Fibroblast of lung (primary cell): ENCODE measurements at regions not wholly inside any gene's neighbourhood (a gene's known extent, or its start where the extent isn't known, plus 50 kb on each side); places are given as distances from the start of the nearest gene placed in this dataset.
A peak's percentile ranks its signal among the peaks of the same experiment; 100 is the strongest.

ENCODE experiments used
- DNase-seq, 2 donors: peaks; one replicate each; pipeline versions ENCODE4 v3.0.0 to v3.0.0-alpha.2; 2010; ENCODE audit warnings: low read depth in 2 of 2
- H2AFZ ChIP-seq: 2 replicates; pipeline ENCODE4 v1.5.1; 2012; ENCODE audit warnings: low read length, control low read depth, inconsistent platforms
- H3K27ac ChIP-seq: 2 replicates; pipeline ENCODE4 v1.5.1; 2011; ENCODE audit warnings: low read length, control low read depth; ENCODE audit not compliant: insufficient read depth
- H3K27me3 ChIP-seq: 2 replicates; pipeline ENCODE4 v1.5.1; 2011; ENCODE audit warnings: mild to moderate bottlenecking, low read length; ENCODE audit not compliant: control insufficient read depth, insufficient read depth
- H3K36me3 ChIP-seq: 2 replicates; pipeline ENCODE4 v1.5.1; 2011; ENCODE audit warnings: low read length; ENCODE audit not compliant: control insufficient read depth, insufficient read depth
- H3K4me1 ChIP-seq: 2 replicates; pipeline ENCODE4 v1.5.1; 2011; ENCODE audit warnings: low read length; ENCODE audit not compliant: control insufficient read depth, insufficient read depth; ENCODE audit errors: extremely low read depth
- H3K4me2 ChIP-seq: 2 replicates; pipeline ENCODE4 v1.5.1; 2011; ENCODE audit warnings: low read length, control low read depth; ENCODE audit not compliant: insufficient read depth; ENCODE audit errors: extremely low read depth
- H3K4me3 ChIP-seq, 4 experiments: fragments of 200-600 bp in 1 of 4; sonication (generic) in 1 of 4; replicated peaks in 1 of 4; 2 replicates each; pipeline ENCODE4 v1.5.1; 2011 to 2016; ENCODE audit warnings: low read length in 4 of 4, low read depth in 3 of 4, mild to moderate bottlenecking in 3 of 4, control low read depth in 2 of 4, inconsistent platforms in 1 of 4, mixed read lengths in 1 of 4; ENCODE audit not compliant: insufficient read depth in 1 of 4; ENCODE audit errors: control extremely low read depth in 1 of 4
- H3K79me2 ChIP-seq: 2 replicates; pipeline ENCODE4 v1.5.1; 2012; ENCODE audit warnings: mild to moderate bottlenecking, low read length, inconsistent platforms; ENCODE audit not compliant: control insufficient read depth, insufficient read depth
- H3K9ac ChIP-seq: 2 replicates; pipeline ENCODE4 v1.5.1; 2011; ENCODE audit warnings: mild to moderate bottlenecking, low read length, control low read depth; ENCODE audit not compliant: insufficient read depth
- H3K9me3 ChIP-seq: 2 replicates; pipeline ENCODE4 v1.5.1; 2012; ENCODE audit warnings: low read depth, low read length; ENCODE audit not compliant: control insufficient read depth, insufficient read depth
- H4K20me1 ChIP-seq: 2 replicates; pipeline ENCODE4 v1.5.1; 2011; ENCODE audit warnings: low read length; ENCODE audit not compliant: control insufficient read depth, insufficient read depth; ENCODE audit errors: extremely low read depth
- EZH2 ChIP-seq: IDR thresholded peaks from 2 replicates; pipeline ENCODE4 v1.5.1; 2012; ENCODE audit warnings: low read length, control low read depth, mild to moderate bottlenecking; ENCODE audit errors: missing control alignments
- TF ChIP-seq, protein P1 (sequence below), 2 donors: IDR thresholded peaks in 1 of 2; conservative IDR thresholded peaks in 1 of 2; 1 replicate in 1 of 2; 2 replicates in 1 of 2; pipeline ENCODE4 v1.5.1; 2011 to 2012; ENCODE audit warnings: low read length in 2 of 2, control low read depth in 1 of 2, inconsistent platforms in 1 of 2, low read depth in 1 of 2, mild to moderate bottlenecking in 1 of 2

DNA sequence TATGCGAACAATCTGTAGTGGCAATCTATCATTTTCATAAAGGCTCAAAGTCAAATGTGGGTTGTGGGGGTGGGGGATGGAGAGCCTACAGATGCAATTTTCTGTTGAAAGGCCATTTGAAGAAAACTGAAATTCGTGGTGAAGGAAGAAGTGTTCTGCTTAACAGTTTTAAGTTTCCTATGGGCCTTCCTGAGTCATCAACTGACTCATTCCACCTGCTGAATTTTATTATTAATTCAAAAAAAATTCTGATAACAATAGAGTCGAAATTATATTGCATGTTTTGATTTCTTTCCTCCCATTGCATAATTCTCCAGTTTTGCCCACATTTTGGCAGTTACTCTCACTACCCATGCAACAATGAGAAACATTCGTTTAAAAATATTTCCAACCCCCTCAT lies 622.3 kb upstream of the ARID1B start:
- H3K27ac ChIP-seq = no peak overlapping the region
- no peak overlapping the region for H3K4me2 ChIP-seq
- no peaks in the 10 kb centered on the region for H3K9me3 ChIP-seq
- H3K36me3 ChIP-seq = no peaks in the 10 kb centered on the region
- H3K4me1 ChIP-seq = no peaks in the 10 kb centered on the region
- peak in 1 of 2 donors; percentile 37 for DNase-seq
- TF ChIP-seq, protein P1, sequence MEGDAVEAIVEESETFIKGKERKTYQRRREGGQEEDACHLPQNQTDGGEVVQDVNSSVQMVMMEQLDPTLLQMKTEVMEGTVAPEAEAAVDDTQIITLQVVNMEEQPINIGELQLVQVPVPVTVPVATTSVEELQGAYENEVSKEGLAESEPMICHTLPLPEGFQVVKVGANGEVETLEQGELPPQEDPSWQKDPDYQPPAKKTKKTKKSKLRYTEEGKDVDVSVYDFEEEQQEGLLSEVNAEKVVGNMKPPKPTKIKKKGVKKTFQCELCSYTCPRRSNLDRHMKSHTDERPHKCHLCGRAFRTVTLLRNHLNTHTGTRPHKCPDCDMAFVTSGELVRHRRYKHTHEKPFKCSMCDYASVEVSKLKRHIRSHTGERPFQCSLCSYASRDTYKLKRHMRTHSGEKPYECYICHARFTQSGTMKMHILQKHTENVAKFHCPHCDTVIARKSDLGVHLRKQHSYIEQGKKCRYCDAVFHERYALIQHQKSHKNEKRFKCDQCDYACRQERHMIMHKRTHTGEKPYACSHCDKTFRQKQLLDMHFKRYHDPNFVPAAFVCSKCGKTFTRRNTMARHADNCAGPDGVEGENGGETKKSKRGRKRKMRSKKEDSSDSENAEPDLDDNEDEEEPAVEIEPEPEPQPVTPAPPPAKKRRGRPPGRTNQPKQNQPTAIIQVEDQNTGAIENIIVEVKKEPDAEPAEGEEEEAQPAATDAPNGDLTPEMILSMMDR (conservative IDR thresholded peaks at IDR 0.05 in 1 of 2, IDR thresholded peaks at IDR 0.05 in 1 of 2; ENCODE audit: low read depth in 1 of 2, low read length in 2 of 2) = no peak
- TF ChIP-seq EZH2 = no peak
- no peaks in the 10 kb centered on the region for H3K27me3 ChIP-seq
- no peak overlapping the region for H3K4me3 ChIP-seq
- H4K20me1 ChIP-seq = no peaks in the 10 kb centered on the region
- H3K9ac ChIP-seq = no peak overlapping the region
- no peaks in the 10 kb centered on the region for H3K79me2 ChIP-seq
- no peak overlapping the region for H2AFZ ChIP-seq

DNA sequence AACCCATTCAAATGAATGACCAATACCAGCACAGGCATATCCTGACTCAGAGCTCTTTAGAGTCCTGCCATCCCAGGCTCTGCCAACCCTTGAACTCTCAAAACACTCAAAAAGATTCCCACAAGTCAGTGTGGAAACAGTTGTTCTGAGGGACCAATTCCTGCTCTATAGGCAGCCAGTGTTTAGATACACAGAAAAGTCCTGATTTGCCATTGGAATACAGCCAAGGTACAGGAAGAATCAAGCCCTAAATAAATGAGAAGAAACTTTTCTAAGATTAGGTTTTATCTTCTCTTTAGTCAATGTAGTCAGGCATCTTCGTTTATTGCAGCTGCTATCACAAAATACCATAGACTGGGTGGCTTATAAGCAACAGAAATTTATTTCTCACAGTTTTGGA lies 626.8 kb upstream of the ARID1B start:
- H2AFZ ChIP-seq = no peak overlapping the region
- no peaks in the 10 kb centered on the region for H3K4me1 ChIP-seq
- TF ChIP-seq, protein P1 (conservative IDR thresholded peaks at IDR 0.05 in 1 of 2, IDR thresholded peaks at IDR 0.05 in 1 of 2; ENCODE audit: low read depth in 1 of 2, low read length in 2 of 2) = no peak
- peak in 1 of 2 donors; percentile 15 for DNase-seq
- H3K9me3 ChIP-seq = no peaks in the 10 kb centered on the region
- no peak overlapping the region for H3K9ac ChIP-seq
- H3K27ac ChIP-seq = no peak overlapping the region
- no peaks in the 10 kb centered on the region for H4K20me1 ChIP-seq
- no peaks in the 10 kb centered on the region for H3K79me2 ChIP-seq
- no peak overlapping the region for H3K4me2 ChIP-seq
- no peaks in the 10 kb centered on the region for H3K27me3 ChIP-seq
- no peaks in the 10 kb centered on the region for H3K36me3 ChIP-seq
- no peak overlapping the region for H3K4me3 ChIP-seq

DNA sequence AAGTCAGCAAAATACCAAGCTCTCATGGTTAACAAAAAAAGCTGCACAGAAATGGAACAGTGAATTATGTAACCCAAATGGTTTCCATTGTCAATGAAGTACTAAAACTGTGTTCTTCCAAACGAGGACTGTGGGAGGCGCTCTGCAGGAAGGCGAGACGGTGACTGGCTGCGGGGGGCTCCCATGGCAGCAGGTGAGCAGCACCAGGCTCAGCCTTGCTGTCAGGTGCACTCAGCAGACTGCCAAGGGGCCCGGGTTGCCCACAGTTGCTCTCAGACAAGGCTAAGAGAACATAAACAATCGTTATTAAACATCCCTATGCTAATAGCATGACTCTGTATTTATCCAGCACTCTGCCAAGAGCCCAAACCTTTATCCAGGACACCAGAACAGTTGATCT lies 630.3 kb upstream of the ARID1B start:
- Histone ChIP-seq H2AFZ (no peak overlapping the region), H3K27me3 (no peaks in the 10 kb centered on the region)
- TF ChIP-seq, protein P1 (conservative IDR thresholded peaks at IDR 0.05 in 1 of 2, IDR thresholded peaks at IDR 0.05 in 1 of 2; ENCODE audit: low read depth in 1 of 2, low read length in 2 of 2) = no peak
- TF ChIP-seq EZH2 = no peak

More for the DNA sequence above, 630.3 kb upstream of the ARID1B start:
- no peak for DNase-seq
- H4K20me1 ChIP-seq = no peaks in the 10 kb centered on the region
- H3K4me3 ChIP-seq = no peak overlapping the region
- no peaks in the 10 kb centered on the region for H3K36me3 ChIP-seq
- no peaks in the 10 kb centered on the region for H3K79me2 ChIP-seq
- H3K9ac ChIP-seq = no peak overlapping the region
- H3K4me2 ChIP-seq = no peak overlapping the region
- H3K27ac ChIP-seq = no peak overlapping the region
- H3K4me1 ChIP-seq = no peaks in the 10 kb centered on the region
- H3K9me3 ChIP-seq = no peaks in the 10 kb centered on the region
